ENCODE measurements at regions not wholly inside any gene's neighbourhood (a gene's known extent, or its start where the extent isn't known, plus 50 kb on each side); places are given as distances from the start of the nearest gene placed in this dataset.

- no peak for DNase-seq
These were observed 178.8 kb downstream of the DACT1 start for GRCh38 chr14:58816416-58817115.

GRCh38 chr14:58817846-58818245, 180.1 kb downstream of the DACT1 start:
- DNase-seq, result no peak

GRCh38 chr14:58820032-58820431, 182.3 kb downstream of the DACT1 start:
- DNase-seq, result no peak

- DNase-seq, result no peak
These were observed 183.7 kb downstream of the DACT1 start for GRCh38 chr14:58821421-58821820.

GRCh38 chr14:58822856-58823255, 185.1 kb downstream of the DACT1 start:
- DNase-seq, result no peak

GRCh38 chr14:58823312-58823711, 185.6 kb downstream of the DACT1 start:
- no peak for DNase-seq

- no peak for DNase-seq
These were observed 186.3 kb downstream of the DACT1 start for GRCh38 chr14:58824106-58824505.

GRCh38 chr14:58824796-58825195, 187.0 kb downstream of the DACT1 start:
- no peak for DNase-seq

- DNase-seq, result no peak
These were observed 187.8 kb downstream of the DACT1 start for GRCh38 chr14:58825606-58826005.

GRCh38 chr14:58826845-58827686, 189.3 kb downstream of the DACT1 start:
- DNase-seq, result no peak

- DNase-seq, result no peak
These were observed 190.5 kb downstream of the DACT1 start for GRCh38 chr14:58828298-58828697.

- no peak for DNase-seq
These were observed 191.8 kb downstream of the DACT1 start for GRCh38 chr14:58829594-58829993.

GRCh38 chr14:58830121-58830520, 192.4 kb downstream of the DACT1 start:
- DNase-seq, result no peak

- DNase-seq, result no peak
These were observed 194.3 kb downstream of the DACT1 start for GRCh38 chr14:58832095-58832521.

GRCh38 chr14:58833634-58834378, 196.0 kb downstream of the DACT1 start:
- DNase-seq, result no peak

- DNase-seq, result no peak
These were observed 198.7 kb downstream of the DACT1 start for GRCh38 chr14:58836303-58836974.

- no peak for DNase-seq
These were observed 201.5 kb downstream of the DACT1 start for GRCh38 chr14:58839233-58839632.

GRCh38 chr14:58844544-58844943, 206.8 kb downstream of the DACT1 start:
- no peak for DNase-seq

- no peak for DNase-seq
These were observed 209.1 kb downstream of the DACT1 start for GRCh38 chr14:58846682-58847465.

GRCh38 chr14:58848365-58848764, 210.6 kb downstream of the DACT1 start:
- no peak for DNase-seq

GRCh38 chr14:58849601-58850000, 211.8 kb downstream of the DACT1 start:
- DNase-seq, result no peak

- DNase-seq, result no peak
These were observed 212.2 kb downstream of the DACT1 start for GRCh38 chr14:58850011-58850410.
